ENCODE measurements at regions not wholly inside any gene's neighbourhood (a gene's known extent, or its start where the extent isn't known, plus 50 kb on each side); places are given as distances from the start of the nearest gene placed in this dataset.

DNA sequence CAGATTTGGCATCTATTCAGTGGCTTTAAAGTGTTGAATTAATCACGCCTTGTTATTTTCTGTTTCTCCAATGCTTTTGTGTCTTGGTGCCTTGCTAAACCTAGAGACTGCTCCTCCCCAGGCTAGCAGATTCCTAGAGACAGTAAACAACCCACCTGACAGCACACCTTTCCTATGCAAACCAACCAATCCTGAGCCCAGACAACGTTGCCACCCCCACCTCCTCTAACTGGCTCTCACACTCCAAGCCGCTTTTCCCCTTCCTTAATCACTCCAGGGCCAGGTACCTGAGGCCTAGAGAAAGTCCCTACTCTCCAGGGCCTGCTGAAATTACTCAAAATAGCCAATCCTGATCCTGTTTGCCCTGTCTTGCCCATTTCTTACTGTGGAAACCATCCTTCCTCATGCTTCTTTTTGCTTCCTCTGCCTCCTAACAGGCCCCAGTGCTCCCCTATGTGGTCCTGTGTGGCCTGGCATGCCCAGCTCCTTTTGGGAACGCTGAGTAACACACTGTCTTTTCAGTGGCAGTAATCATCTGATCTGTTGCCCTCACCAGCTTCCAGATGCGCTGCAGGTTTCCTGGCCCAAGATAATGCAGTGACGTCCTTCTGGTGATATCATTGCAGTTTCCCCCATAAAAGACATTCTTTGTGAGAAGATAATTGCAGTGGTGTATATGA is 53.4 kb downstream of the GAS1 start:
- no peak overlapping the region for H3K27ac ChIP-seq
- TF ChIP-seq CTCF (conservative IDR thresholded peaks at IDR 0.05) (no peak), ZFX (IDR thresholded peaks at IDR 0.05) (no peak)

GRCh38 chr9:86892576-86892975 is 54.7 kb downstream of the GAS1 start:
- TF ChIP-seq CTCF (conservative IDR thresholded peaks at IDR 0.05) (no peak), ZFX (IDR thresholded peaks at IDR 0.05) (no peak)
- no peak overlapping the region for H3K27ac ChIP-seq

- H3K27ac ChIP-seq = no peak overlapping the region
- no peak for TF ChIP-seq CTCF (conservative IDR thresholded peaks at IDR 0.05)
These were observed 55.3 kb downstream of the GAS1 start for GRCh38 chr9:86891886-86892437.

GRCh38 chr9:86891091-86891490 is 56.2 kb downstream of the GAS1 start:
- H3K27ac ChIP-seq = no peak overlapping the region
- TF ChIP-seq CTCF (conservative IDR thresholded peaks at IDR 0.05) (no peak), ZFX (IDR thresholded peaks at IDR 0.05) (no peak)

DNA sequence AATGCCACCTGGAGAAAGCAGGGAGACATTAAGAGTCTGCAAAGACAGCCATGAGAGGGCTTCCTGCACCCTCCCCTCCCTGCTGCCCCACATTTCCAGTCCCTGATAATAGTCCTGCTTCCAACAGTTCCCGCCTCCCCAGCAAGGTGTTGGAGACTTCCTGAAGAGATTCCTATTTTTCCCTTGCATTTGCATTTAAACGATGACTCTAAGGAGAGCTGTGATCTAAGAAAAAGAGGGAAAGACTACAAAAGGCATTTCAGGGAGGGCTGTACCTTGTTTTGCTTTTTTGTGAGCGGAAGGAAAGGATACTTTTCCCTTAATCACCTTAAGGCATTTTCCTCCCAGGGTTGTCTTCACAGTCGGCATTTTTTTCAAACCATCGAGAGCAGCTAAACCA is 62.1 kb downstream of the GAS1 start:
- no peak for TF ChIP-seq CTCF (conservative IDR thresholded peaks at IDR 0.05)
- no peak for TF ChIP-seq ZFX (IDR thresholded peaks at IDR 0.05)
- no peak overlapping the region for H3K27ac ChIP-seq

- TF ChIP-seq ZFX (IDR thresholded peaks at IDR 0.05) (no peak), CTCF (conservative IDR thresholded peaks at IDR 0.05) (no peak)
- no peak overlapping the region for H3K27ac ChIP-seq
These were observed 70.6 kb downstream of the GAS1 start for GRCh38 chr9:86876621-86877196.

DNA sequence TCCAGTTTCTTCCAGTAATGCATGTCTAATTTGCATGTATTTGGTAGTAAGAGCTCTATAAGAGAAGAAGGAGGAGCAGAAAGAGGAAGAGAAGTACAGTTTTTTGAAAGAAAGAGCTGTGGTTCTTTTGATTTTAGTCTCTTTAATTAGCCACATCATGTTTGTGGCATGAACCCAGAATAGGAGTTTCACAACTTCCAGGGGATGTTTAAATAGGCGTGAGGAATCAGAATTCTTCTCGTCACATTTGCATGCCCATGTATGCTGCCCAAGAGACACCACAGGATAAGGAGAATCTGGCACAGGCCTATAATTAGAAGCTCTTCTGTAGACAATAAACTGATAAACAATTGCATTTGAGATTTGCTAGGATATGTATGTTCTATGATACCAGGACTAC is 78.7 kb downstream of the GAS1 start:
- no peak for TF ChIP-seq ZFX (IDR thresholded peaks at IDR 0.05)
- no peak for TF ChIP-seq CTCF (conservative IDR thresholded peaks at IDR 0.05)
- H3K27ac ChIP-seq = no peak overlapping the region
